ENCODE measurements at regions not wholly inside any gene's neighbourhood (a gene's known extent, or its start where the extent isn't known, plus 50 kb on each side); places are given as distances from the start of the nearest gene placed in this dataset.
"Not testable (repeated sequence)": the region's sequence is repeated elsewhere in the genome, so short reads cannot be mapped to it uniquely, and the experiment has no call there.

- no peak for DNase-seq (ENCODE audit: low read depth, low spot score)
These were observed 208.9 kb upstream of the CFAP20DC start for GRCh38 chr3:59258550-59259260.

- no peak for DNase-seq (ENCODE audit: low read depth, low spot score)
These were observed 207.7 kb upstream of the CFAP20DC start for GRCh38 chr3:59257506-59257905.

GRCh38 chr3:59256230-59256629 lies 206.4 kb upstream of the CFAP20DC start:
- DNase-seq (ENCODE audit: low read depth, low spot score): no peak

GRCh38 chr3:59254976-59255375 lies 205.2 kb upstream of the CFAP20DC start:
- DNase-seq (ENCODE audit: low read depth, low spot score): no peak

GRCh38 chr3:59254433-59254832 lies 204.6 kb upstream of the CFAP20DC start:
- DNase-seq (ENCODE audit: low read depth, low spot score): no peak

- DNase-seq (ENCODE audit: low read depth, low spot score): no peak
These were observed 203.7 kb upstream of the CFAP20DC start for GRCh38 chr3:59253523-59253922.

- DNase-seq (ENCODE audit: low read depth, low spot score): no peak
These were observed 202.0 kb upstream of the CFAP20DC start for GRCh38 chr3:59251869-59252268.

- no peak for DNase-seq (ENCODE audit: low read depth, low spot score)
These were observed 200.8 kb upstream of the CFAP20DC start for GRCh38 chr3:59250600-59250999.

GRCh38 chr3:59249698-59250361 lies 200.0 kb upstream of the CFAP20DC start:
- DNase-seq (ENCODE audit: low read depth, low spot score): no peak

- DNase-seq (ENCODE audit: low read depth, low spot score): no peak
These were observed 199.2 kb upstream of the CFAP20DC start for GRCh38 chr3:59249004-59249403.

- no peak for DNase-seq (ENCODE audit: low read depth, low spot score)
These were observed 197.6 kb upstream of the CFAP20DC start for GRCh38 chr3:59247402-59247841.

GRCh38 chr3:59246719-59247401 lies 197.0 kb upstream of the CFAP20DC start:
- no peak for DNase-seq (ENCODE audit: low read depth, low spot score)

- DNase-seq (ENCODE audit: low read depth, low spot score): no peak
These were observed 196.2 kb upstream of the CFAP20DC start for GRCh38 chr3:59245859-59246501.

- DNase-seq (ENCODE audit: low read depth, low spot score): no peak
These were observed 195.6 kb upstream of the CFAP20DC start for GRCh38 chr3:59245300-59245858.

- no peak for DNase-seq (ENCODE audit: low read depth, low spot score)
These were observed 194.5 kb upstream of the CFAP20DC start for GRCh38 chr3:59244343-59244742.

- no peak for DNase-seq (ENCODE audit: low read depth, low spot score)
These were observed 193.7 kb upstream of the CFAP20DC start for GRCh38 chr3:59243476-59243875.

GRCh38 chr3:59240666-59241255 lies 190.9 kb upstream of the CFAP20DC start:
- no peak for DNase-seq (ENCODE audit: low read depth, low spot score)

- no peak for DNase-seq (ENCODE audit: low read depth, low spot score)
These were observed 187.3 kb upstream of the CFAP20DC start for GRCh38 chr3:59237121-59237520.

GRCh38 chr3:59235634-59236012 lies 185.8 kb upstream of the CFAP20DC start:
- DNase-seq (ENCODE audit: low read depth, low spot score): no peak

GRCh38 chr3:59234884-59235633 lies 185.2 kb upstream of the CFAP20DC start:
- no peak for DNase-seq (ENCODE audit: low read depth, low spot score)

GRCh38 chr3:59230379-59230778 lies 180.6 kb upstream of the CFAP20DC start:
- DNase-seq (ENCODE audit: low read depth, low spot score): not testable (repeated sequence)
